ENCODE measurements at regions not wholly inside any gene's neighbourhood (a gene's known extent, or its start where the extent isn't known, plus 50 kb on each side); places are given as distances from the start of the nearest gene placed in this dataset.

DNA sequence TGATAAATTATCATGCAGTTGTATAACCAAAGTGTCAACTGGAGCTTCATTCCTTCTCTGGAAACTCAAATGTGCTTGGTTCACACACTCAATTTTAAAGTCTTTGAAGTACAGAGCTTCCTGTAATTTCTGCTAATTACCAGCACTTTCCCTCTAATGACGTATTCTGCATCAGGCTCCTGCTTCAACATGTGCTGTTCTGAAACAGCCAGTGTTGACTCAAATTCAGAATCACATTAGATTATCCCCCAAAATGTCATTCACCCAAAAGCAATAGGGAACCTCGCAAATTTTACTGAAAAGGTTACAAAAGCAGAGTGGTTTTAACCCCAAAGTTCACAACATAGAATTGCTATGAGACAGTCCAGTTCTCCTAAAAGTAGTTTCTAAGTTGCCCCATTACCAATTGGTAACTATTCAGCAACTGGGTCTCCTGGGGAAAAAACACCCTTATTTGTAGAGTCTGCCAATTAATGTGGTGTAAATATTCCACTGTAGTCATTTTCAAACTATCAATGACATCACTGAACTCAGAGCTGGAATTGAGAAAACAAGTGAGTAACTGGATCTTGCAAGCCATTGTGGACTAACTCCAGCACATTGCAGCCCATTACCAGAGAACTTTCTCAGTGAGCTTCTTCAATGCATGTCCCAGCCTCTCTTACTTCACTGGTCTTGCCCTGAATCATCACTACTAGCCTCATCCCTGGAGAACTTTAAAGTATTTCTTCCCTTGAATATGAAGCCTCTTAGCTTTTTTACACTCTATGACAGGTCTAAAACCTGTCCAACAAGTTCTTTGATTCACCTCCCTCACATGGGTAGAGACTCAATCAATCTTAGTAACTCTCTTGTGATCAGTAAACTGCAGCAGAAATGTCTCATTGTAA lies 955.4 kb downstream of the EFNB2 start:
- DNase-seq, result no peak

- no peak for DNase-seq
Measured at GRCh38 chr13:105573136-105573535, 962.3 kb downstream of the EFNB2 start.

GRCh38 chr13:105572401-105572800 lies 963.1 kb downstream of the EFNB2 start:
- DNase-seq, result no peak

DNA sequence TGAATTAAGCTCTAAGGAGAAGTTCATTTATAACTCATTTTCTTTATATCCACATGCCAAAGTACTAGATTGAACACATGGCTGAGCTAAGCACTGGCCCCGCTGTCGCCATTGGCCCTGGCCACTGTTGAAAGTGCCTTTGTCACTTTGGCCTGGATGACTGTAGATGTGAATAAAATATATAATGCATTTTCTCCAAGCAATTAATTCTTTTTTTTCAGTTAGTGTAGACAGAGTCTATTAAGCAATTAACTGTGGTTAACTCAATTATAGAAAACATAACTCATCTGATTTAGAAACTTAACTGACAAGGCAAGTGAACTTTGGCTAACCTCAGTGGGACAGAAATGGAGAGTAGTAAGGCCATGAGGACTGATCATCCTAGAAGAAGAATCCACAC lies 965.6 kb downstream of the EFNB2 start:
- no peak for DNase-seq

DNA sequence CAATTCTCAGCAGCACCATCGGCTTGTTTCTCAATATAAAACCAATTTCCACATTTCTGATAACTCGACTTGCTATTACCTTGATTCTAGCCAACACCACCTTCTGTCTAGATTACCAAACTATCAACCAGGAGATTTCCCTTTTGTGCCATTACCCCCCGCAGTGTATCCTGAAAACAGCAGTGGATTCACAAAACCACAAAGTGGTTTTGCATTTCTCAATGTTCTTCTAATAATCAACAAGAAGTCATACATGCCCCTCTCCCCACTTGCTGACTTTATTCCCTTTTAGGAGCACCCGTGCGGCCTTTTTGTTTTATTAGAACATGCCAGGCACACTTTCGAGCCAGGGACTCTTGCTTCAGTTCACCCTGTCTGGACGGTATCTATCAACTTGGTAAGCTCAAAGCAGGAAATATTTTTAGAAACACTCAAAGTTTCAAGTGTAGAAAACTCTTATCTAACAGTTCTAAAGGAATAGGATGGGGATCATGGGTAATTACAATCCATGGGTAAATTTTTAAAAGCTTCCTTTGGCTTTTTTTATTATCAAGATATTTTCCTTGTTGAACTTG lies 967.4 kb downstream of the EFNB2 start:
- no peak for DNase-seq

GRCh38 chr13:105565136-105565727 lies 970.2 kb downstream of the EFNB2 start:
- DNase-seq, result no peak

DNA sequence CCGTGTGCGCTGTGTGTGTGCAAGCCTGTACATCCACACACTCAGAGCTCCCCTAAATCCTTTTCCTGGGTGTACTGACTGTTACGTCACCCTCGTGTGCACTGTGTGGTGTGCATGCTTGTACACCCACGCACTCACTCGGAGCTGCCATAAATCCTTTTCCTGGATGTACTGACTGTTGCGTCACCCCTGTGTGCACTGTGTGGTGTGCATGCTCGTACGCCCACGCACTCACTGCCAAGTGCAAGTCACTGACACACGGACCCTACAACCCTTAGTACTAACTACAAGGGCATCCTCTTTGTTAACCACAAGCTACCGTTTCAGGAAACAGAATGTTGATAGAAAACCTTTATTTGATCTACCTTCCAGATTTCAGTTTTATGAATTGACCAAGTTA lies 983.4 kb downstream of the EFNB2 start:
- no peak for DNase-seq

GRCh38 chr13:105547851-105548250 lies 987.6 kb downstream of the EFNB2 start:
- no peak for DNase-seq

DNA sequence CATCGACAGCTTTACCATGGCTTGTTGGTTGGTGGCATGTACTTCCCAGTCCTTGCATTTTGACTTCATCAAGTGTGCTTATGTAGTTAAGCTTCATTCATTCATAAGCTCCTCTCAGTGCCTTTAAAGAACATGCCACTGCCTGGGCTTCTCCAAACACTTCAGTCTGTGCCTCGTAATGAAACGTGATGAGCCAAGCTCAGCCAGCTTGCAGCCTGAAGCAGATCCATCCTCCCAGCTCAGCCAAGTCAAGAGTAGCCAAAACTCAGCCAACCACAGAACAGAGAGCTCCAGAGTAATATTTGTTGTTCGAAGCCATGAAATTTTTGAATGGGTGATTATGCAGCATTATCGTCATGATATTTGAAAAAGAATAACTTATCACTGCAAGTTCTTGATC lies 989.7 kb downstream of the EFNB2 start:
- DNase-seq, result no peak

DNA sequence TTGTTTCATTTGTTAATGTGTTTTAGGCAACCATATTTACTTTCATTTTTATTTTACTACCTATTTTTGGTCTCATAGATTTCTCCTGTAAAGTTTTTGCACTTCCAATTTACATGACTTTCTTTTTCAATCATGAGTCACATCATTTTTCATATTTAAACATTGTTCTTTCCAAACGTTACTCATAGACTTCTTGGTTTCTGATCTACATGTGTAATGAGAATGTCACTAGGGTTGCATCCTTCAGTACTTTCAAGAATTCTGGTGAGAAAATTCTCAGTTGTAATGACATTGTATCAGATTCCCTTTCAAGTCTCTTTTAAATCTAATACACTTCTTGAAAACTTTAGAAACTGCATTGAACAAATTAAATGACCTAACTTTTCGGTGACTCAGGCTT lies 991.7 kb downstream of the EFNB2 start:
- DNase-seq, result no peak

DNA sequence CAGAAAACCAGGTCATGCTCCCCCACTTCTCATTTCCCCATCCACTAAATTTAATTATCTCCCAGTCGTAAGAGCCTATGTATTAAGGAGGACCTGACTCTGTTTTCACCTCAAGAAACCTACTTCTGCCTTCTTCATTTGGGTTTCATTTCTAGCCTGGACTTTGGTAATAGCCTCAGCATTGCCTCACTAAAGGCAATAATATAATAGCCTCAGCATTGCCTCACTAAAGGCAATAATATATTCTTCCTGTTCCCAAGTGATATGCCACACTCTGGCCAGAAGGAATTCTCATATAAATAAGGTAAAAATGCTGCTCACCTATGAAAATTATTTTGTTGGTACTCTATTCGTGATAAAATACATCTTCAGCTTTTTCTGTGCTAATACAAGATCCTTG lies 993.9 kb downstream of the EFNB2 start:
- no peak for DNase-seq

- DNase-seq, result no peak
Measured at GRCh38 chr13:105538346-105538745, 997.1 kb downstream of the EFNB2 start.

DNA sequence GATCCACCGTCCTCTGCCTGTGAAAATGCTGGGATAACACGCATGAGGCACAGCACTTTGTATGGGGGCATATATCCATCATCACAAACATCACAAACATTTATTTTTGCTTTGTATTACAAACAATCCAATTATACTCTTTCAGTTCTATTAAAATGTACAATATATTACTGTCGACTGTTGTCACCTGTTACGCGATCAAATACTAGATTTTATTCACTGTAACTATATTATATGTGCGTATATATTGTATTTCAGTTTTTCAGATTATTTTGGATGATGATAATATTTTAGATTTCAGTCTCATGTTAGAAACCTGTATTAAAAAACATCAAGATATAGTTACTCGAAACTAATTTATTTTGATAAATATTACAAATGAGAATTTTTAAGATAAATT lies 998.3 kb downstream of the EFNB2 start:
- DNase-seq, result no peak

GRCh38 chr13:105530468-105530867 lies 1005.0 kb downstream of the EFNB2 start:
- DNase-seq, result no peak

GRCh38 chr13:105527127-105527526 lies 1008.3 kb downstream of the EFNB2 start:
- DNase-seq, result no peak

- no peak for DNase-seq
Measured at GRCh38 chr13:105519771-105520170, 1015.7 kb downstream of the EFNB2 start.

GRCh38 chr13:105518086-105518485 lies 1017.4 kb downstream of the EFNB2 start:
- DNase-seq, result no peak

DNA sequence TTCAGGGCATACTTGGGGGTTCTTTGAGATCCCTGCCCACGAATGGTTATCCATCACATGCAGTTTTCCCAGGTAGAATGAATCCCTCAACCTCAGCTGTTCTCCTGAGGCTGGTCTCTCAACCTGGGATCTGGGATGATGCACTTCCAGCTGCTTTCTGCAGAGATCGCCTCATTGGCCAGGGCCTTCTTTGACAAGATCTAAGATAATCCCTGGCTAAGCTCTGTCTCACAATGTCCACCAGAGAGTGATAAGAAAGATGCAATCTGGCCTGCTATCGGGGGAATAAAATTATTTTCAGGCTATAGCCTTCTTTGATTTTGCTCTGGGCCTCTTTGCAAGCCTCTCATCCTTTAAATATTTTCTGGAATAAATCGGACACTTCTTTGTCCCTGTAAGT lies 1021.1 kb downstream of the EFNB2 start:
- DNase-seq, result no peak

- no peak for DNase-seq
Measured at GRCh38 chr13:105513448-105513847, 1022.0 kb downstream of the EFNB2 start.

DNA sequence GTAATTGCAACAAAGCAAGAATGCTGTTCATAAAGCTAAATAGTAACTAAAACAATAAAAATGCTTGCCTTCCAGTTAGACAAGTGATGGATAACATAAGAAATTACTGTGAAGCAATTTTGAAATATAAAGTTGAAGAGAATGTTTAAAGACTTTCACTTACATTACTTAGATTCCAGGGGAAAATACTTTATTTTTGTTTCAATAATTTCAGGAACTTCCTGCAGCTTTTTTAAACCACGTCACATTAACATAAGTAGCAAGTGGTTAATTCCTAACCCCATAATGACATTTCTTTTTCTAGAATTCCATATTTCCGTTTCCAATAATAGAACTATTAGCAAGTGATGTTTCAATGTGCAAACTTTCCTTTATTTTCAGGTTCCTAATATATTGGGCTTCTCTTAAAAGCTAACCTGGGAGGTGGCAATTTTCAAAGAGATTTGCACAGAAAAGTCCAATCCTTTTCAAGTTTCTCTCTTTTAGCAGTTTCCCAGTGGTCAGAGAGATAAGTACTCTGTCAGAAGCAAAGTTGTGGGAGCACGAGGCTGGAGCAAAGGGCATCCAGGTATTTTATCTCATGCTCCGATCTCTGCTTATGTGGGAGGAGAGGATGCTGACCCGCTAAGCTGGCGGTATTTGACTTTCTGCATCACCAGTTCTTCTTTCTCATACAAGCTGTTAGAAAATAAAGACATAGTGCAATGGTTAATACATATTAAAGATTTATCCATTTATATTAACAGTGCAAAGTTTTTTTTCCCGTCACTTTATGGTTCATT lies 1025.3 kb downstream of the EFNB2 start:
- no peak for DNase-seq

- DNase-seq, result no peak
Measured at GRCh38 chr13:105506463-105506862, 1029.0 kb downstream of the EFNB2 start.

DNA sequence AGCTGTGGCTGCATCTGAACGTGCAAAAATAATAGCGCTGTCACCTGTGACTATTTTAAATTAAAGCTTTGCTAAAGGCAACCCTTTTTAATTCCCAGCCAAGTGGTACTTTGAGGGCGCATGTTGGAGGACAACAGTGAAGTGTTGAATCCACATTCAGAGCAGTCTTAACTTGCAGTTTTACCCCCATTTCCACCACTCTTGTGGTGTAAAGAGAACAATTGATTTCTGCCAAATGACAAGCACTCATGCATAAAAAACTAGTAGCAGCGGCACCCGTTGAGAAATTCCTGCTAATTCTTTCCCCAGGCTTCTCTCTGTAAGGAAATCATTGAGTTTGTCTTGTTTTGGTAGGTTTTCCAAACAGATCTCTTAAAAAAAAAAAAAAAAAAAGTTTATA lies 1033.3 kb downstream of the EFNB2 start:
- DNase-seq, result no peak

- DNase-seq, result no peak
Measured at GRCh38 chr13:105497597-105497996, 1037.9 kb downstream of the EFNB2 start.

- no peak for DNase-seq
Measured at GRCh38 chr13:105492216-105492615, 1043.2 kb downstream of the EFNB2 start.
